MM.1S (cell line): ENCODE measurements at regions not wholly inside any gene's neighbourhood (a gene's known extent, or its start where the extent isn't known, plus 50 kb on each side); places are given as distances from the start of the nearest gene placed in this dataset.

ENCODE experiments used
- DNase-seq: peaks from one replicate; pipeline ENCODE4 v3.0.0-alpha.2; 2015
- H2AFZ ChIP-seq: fragments of 300-600 bp; sonication (generic); 2 replicates; pipeline ENCODE4 v1.6.0; 2016; ENCODE audit warnings: antibody characterized with exemption, low read length
- H3F3A ChIP-seq: fragments of 300-600 bp; sonication (generic); 2 replicates; pipeline ENCODE4 v1.6.1; 2016; ENCODE audit warnings: mild to moderate bottlenecking, antibody characterized with exemption, low read length, moderate library complexity, mixed read lengths; ENCODE audit not compliant: insufficient read depth
- H3K27ac ChIP-seq: fragments of 300-600 bp; sonication (generic); 2 replicates; pipeline ENCODE4 v1.5.1; 2016; ENCODE audit warnings: mild to moderate bottlenecking, low read length
- H3K27me3 ChIP-seq: fragments of 300-600 bp; sonication (generic); replicated peaks from 2 replicates; pipeline ENCODE4 v1.6.0; 2016; ENCODE audit warnings: low read length; ENCODE audit not compliant: insufficient read depth
- H3K36me3 ChIP-seq: fragments of 300-600 bp; sonication (generic); replicated peaks from 2 replicates; pipeline ENCODE4 v1.6.1; 2016; ENCODE audit warnings: mild to moderate bottlenecking, low read length, mixed read lengths; ENCODE audit not compliant: insufficient read depth
- H3K4me1 ChIP-seq: fragments of 300-600 bp; sonication (generic); 2 replicates; pipeline ENCODE4 v1.6.1; 2016; ENCODE audit warnings: low read length, mixed read lengths
- H3K4me2 ChIP-seq: fragments of 300-600 bp; sonication (generic); 2 replicates; pipeline ENCODE4 v1.6.0; 2016; ENCODE audit warnings: low read depth, low read length
- H3K4me3 ChIP-seq: fragments of 300-600 bp; sonication (generic); 2 replicates; pipeline ENCODE4 v1.5.1; 2016; ENCODE audit warnings: low read length, mixed read lengths
- H3K79me2 ChIP-seq: fragments of 300-600 bp; sonication (generic); 2 replicates; pipeline ENCODE4 v1.6.1; 2016; ENCODE audit warnings: mixed run types, low read length, mixed read lengths
- H3K9ac ChIP-seq: fragments of 300-600 bp; sonication (generic); 2 replicates; pipeline ENCODE4 v1.6.1; 2016; ENCODE audit warnings: low read length, mixed read lengths
- H3K9me2 ChIP-seq: fragments of 300-600 bp; sonication (generic); replicated peaks from 2 replicates; pipeline ENCODE4 v1.6.1; 2016; ENCODE audit warnings: mild to moderate bottlenecking, low read length, mixed read lengths; ENCODE audit not compliant: insufficient read depth
- H3K9me3 ChIP-seq: fragments of 300-600 bp; sonication (generic); replicated peaks from 2 replicates; pipeline ENCODE4 v1.6.1; 2016; ENCODE audit warnings: mild to moderate bottlenecking, low read length, mixed read lengths; ENCODE audit not compliant: insufficient read depth
- H4K20me1 ChIP-seq: fragments of 300-600 bp; sonication (generic); 2 replicates; pipeline ENCODE4 v1.6.1; 2016; ENCODE audit warnings: mild to moderate bottlenecking, low read length, moderate library complexity, mixed read lengths; ENCODE audit not compliant: insufficient read depth
- CTCF ChIP-seq: fragments of 300-600 bp; sonication (generic); IDR thresholded peaks from 2 replicates; pipeline ENCODE4 v1.5.1; 2016; ENCODE audit warnings: antibody characterized with exemption, low read length, mixed read lengths
- EZH2 ChIP-seq: fragments of 300-600 bp; sonication (generic); optimal IDR thresholded peaks from 2 replicates; pipeline ENCODE3; 2017; ENCODE audit warnings: low read depth, mild to moderate bottlenecking, antibody characterized with exemption, low read length, mixed read lengths
- EZH2phosphoT487 ChIP-seq: fragments of 300-600 bp; sonication (generic); IDR thresholded peaks from 2 replicates; pipeline ENCODE4 v1.6.1; 2018; ENCODE audit warnings: antibody characterized with exemption, low read length

- Histone ChIP-seq H3K36me3 (no peaks in the 10 kb centered on the region), H3K79me2 (no peaks in the 10 kb centered on the region), H3K4me3 (no peak overlapping the region), H3K9me2 (no peaks in the 10 kb centered on the region), H3K4me1 (peaks cover 23% of the 10 kb centered on the region), H3K27me3 (no peaks in the 10 kb centered on the region), H3K4me2 (no peak overlapping the region), H3K27ac (no peak overlapping the region), H4K20me1 (no peaks in the 10 kb centered on the region), H3F3A (no peaks in the 10 kb centered on the region), H3K9me3 (no peaks in the 10 kb centered on the region), H3K9ac (no peak overlapping the region), H2AFZ (no peak overlapping the region)
- no peak for TF ChIP-seq CTCF
- TF ChIP-seq EZH2, result no peak
- TF ChIP-seq EZH2phosphoT487, result no peak
- DNase-seq, result no peak
These were observed 117.3 kb upstream of the INHBA start for GRCh38 chr7:41820111-41820671.

- no peaks in the 10 kb centered on the region for H4K20me1 ChIP-seq
- H3K27ac ChIP-seq, result no peak overlapping the region
- no peaks in the 10 kb centered on the region for H3K9me2 ChIP-seq
- H3K4me2 ChIP-seq, result no peak overlapping the region
- H3K27me3 ChIP-seq, result no peaks in the 10 kb centered on the region
- no peaks in the 10 kb centered on the region for H3K36me3 ChIP-seq
- H3K9me3 ChIP-seq, result no peaks in the 10 kb centered on the region
- DNase-seq, result no peak
- no peak overlapping the region for H2AFZ ChIP-seq
- H3K79me2 ChIP-seq, result no peaks in the 10 kb centered on the region
- no peak for TF ChIP-seq EZH2
- TF ChIP-seq EZH2phosphoT487, result no peak
- no peak for TF ChIP-seq CTCF
- peaks cover 27% of the 10 kb centered on the region for H3K4me1 ChIP-seq
- no peaks in the 10 kb centered on the region for H3F3A ChIP-seq
- H3K4me3 ChIP-seq, result no peak overlapping the region
- no peak overlapping the region for H3K9ac ChIP-seq
These were observed 116.8 kb upstream of the INHBA start for GRCh38 chr7:41819645-41820044.

GRCh38 chr7:41818765-41819398, 116.0 kb upstream of the INHBA start:
- TF ChIP-seq EZH2phosphoT487 (no peak), EZH2 (no peak), CTCF (no peak)
- no peaks in the 10 kb centered on the region for H3K79me2 ChIP-seq
- no peak overlapping the region for H3K4me2 ChIP-seq

More at GRCh38 chr7:41818765-41819398, 116.0 kb upstream of the INHBA start:
- no peak for DNase-seq
- H3K9me3 ChIP-seq, result no peaks in the 10 kb centered on the region
- H3K27ac ChIP-seq, result no peak overlapping the region
- H3K36me3 ChIP-seq, result no peaks in the 10 kb centered on the region
- H3K9ac ChIP-seq, result no peak overlapping the region
- no peaks in the 10 kb centered on the region for H3K27me3 ChIP-seq
- H3K9me2 ChIP-seq, result no peaks in the 10 kb centered on the region
- no peaks in the 10 kb centered on the region for H4K20me1 ChIP-seq
- H3F3A ChIP-seq, result no peaks in the 10 kb centered on the region
- no peak overlapping the region for H2AFZ ChIP-seq
- peaks cover 27% of the 10 kb centered on the region for H3K4me1 ChIP-seq
- no peak overlapping the region for H3K4me3 ChIP-seq
